Neural progenitor cell (in vitro differentiated cells): ENCODE measurements at regions not wholly inside any gene's neighbourhood (a gene's known extent, or its start where the extent isn't known, plus 50 kb on each side); places are given as distances from the start of the nearest gene placed in this dataset.
A peak's percentile ranks its signal among the peaks of the same experiment; 100 is the strongest.

Experiments
- DNase-seq: peaks from one replicate; pipeline ENCODE4 v3.0.0-alpha.2; 2016; ENCODE audit warnings: low spot score
- H2AFZ ChIP-seq: fragments of 200-600 bp; sonication (generic); replicated peaks from 2 replicates; pipeline ENCODE4 v1.6.1; 2016; ENCODE audit warnings: antibody characterized with exemption
- H3F3A ChIP-seq: fragments of 200-600 bp; sonication (generic); 2 replicates; pipeline ENCODE4 v1.6.1; 2016; ENCODE audit warnings: antibody characterized with exemption, low read depth
- H3K27ac ChIP-seq: fragments of 200-600 bp; sonication (generic); 2 replicates; pipeline ENCODE4 v1.5.1; 2016; ENCODE audit warnings: mild to moderate bottlenecking
- H3K27me3 ChIP-seq: fragments of 200-600 bp; sonication (generic); 2 replicates; pipeline ENCODE4 v1.6.1; 2016; ENCODE audit warnings: mild to moderate bottlenecking, moderate library complexity
- H3K36me3 ChIP-seq: fragments of 200-600 bp; sonication (generic); 2 replicates; pipeline ENCODE4 v1.5.1; 2016
- H3K4me1 ChIP-seq: fragments of 200-600 bp; sonication (generic); 2 replicates; pipeline ENCODE4 v1.6.1; 2016; ENCODE audit warnings: mixed run types
- H3K4me2 ChIP-seq: fragments of 200-600 bp; sonication (generic); 2 replicates; pipeline ENCODE4 v1.6.1; 2016
- H3K4me3 ChIP-seq: fragments of 200-600 bp; sonication (generic); 2 replicates; pipeline ENCODE4 v1.5.1; 2016
- H3K79me2 ChIP-seq: fragments of 200-600 bp; sonication (generic); 2 replicates; pipeline ENCODE4 v1.6.1; 2016; ENCODE audit warnings: low read depth
- H3K9ac ChIP-seq: fragments of 200-600 bp; sonication (generic); 2 replicates; pipeline ENCODE4 v1.6.1; 2016
- H3K9me3 ChIP-seq: fragments of 200-600 bp; sonication (generic); 2 replicates; pipeline ENCODE4 v1.5.1; 2016; ENCODE audit warnings: low read depth
- H4K20me1 ChIP-seq: fragments of 200-600 bp; sonication (generic); 2 replicates; pipeline ENCODE4 v1.6.1; 2016; ENCODE audit warnings: low read depth
- H3K27ac Mint-ChIP-seq: 3 replicates; pipeline ENCODE4 v1.8.0; 2021; ENCODE audit warnings: mixed read lengths
- H3K27me3 Mint-ChIP-seq: 2 replicates; pipeline ENCODE4 v1.8.0; 2022; ENCODE audit warnings: low read depth, mild to moderate bottlenecking, inconsistent platforms, moderate library complexity, mixed read lengths; ENCODE audit not compliant: insufficient read depth
- H3K36me3 Mint-ChIP-seq: 3 replicates; pipeline ENCODE4 v1.8.0; 2021; ENCODE audit warnings: mixed read lengths
- H3K4me1 Mint-ChIP-seq: 3 replicates; pipeline ENCODE4 v1.8.0; 2021; ENCODE audit warnings: mixed read lengths
- H3K4me3 Mint-ChIP-seq: 3 replicates; pipeline ENCODE4 v1.8.0; 2021; ENCODE audit warnings: mild to moderate bottlenecking, moderate library complexity, mixed read lengths
- H3K9me3 Mint-ChIP-seq: 3 replicates; pipeline ENCODE4 v1.8.0; 2020; ENCODE audit warnings: mixed read lengths
- EZH2 ChIP-seq: fragments of 200-600 bp; sonication (generic); IDR thresholded peaks from 2 replicates; pipeline ENCODE4 v1.6.1; 2017; ENCODE audit warnings: antibody characterized with exemption, mild to moderate bottlenecking, moderate library complexity
- EZH2phosphoT487 ChIP-seq: fragments of 200-600 bp; sonication (generic); IDR thresholded peaks from 2 replicates; pipeline ENCODE4 v1.6.1; 2017; ENCODE audit warnings: antibody characterized with exemption
- TF ChIP-seq, protein P1 (sequence below): fragments of 200-600 bp; sonication (generic); IDR thresholded peaks from 2 replicates; pipeline ENCODE4 v1.5.1; 2017; ENCODE audit warnings: antibody characterized with exemption, mild to moderate bottlenecking

DNA sequence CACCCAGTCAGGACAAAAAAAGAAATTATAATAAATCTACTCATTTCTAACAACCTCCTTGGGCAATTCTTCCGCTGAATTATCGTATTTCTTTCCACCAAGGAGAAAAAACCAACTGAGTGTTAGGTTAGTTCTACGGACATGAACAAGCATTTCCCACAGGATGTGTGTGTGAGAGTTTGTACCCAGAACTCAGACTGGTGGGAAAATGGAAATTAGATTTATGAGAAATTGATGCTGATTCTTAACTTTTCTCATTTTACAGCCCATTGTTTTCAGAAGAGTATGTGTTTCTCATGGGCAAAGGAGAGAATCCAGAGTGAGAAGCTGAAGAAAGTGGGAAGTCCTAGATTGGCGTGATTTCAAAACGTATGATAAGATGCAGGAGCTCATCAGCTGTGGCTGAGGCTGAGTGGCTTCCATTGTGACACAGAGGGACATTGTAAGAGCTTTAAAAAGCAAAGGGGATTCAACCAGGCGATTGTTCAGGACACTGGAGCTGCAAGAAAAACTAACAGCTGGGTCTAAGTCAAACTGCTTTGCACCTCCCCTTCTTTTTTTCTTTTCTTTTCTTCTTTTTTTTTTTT is 184.7 kb upstream of the ARGLU1 start:
- H4K20me1 ChIP-seq = no peaks in the 10 kb centered on the region
- H3K4me1 ChIP-seq = peaks cover 63% of the 10 kb centered on the region
- H3K36me3 ChIP-seq = no peaks in the 10 kb centered on the region
- TF ChIP-seq EZH2 (no peak), EZH2phosphoT487 (no peak)
- TF ChIP-seq, protein P1, sequence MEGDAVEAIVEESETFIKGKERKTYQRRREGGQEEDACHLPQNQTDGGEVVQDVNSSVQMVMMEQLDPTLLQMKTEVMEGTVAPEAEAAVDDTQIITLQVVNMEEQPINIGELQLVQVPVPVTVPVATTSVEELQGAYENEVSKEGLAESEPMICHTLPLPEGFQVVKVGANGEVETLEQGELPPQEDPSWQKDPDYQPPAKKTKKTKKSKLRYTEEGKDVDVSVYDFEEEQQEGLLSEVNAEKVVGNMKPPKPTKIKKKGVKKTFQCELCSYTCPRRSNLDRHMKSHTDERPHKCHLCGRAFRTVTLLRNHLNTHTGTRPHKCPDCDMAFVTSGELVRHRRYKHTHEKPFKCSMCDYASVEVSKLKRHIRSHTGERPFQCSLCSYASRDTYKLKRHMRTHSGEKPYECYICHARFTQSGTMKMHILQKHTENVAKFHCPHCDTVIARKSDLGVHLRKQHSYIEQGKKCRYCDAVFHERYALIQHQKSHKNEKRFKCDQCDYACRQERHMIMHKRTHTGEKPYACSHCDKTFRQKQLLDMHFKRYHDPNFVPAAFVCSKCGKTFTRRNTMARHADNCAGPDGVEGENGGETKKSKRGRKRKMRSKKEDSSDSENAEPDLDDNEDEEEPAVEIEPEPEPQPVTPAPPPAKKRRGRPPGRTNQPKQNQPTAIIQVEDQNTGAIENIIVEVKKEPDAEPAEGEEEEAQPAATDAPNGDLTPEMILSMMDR = no peak
- H2AFZ ChIP-seq = no peak overlapping the region
- no peaks in the 10 kb centered on the region for H3K27me3 ChIP-seq
- peak overlapping the region; percentile 91 for H3K27ac Mint-ChIP-seq
- peaks cover 44% of the 10 kb centered on the region for H3K4me1 Mint-ChIP-seq
- peaks cover 7% of the 10 kb centered on the region for H3K9me3 Mint-ChIP-seq
- H3K27me3 Mint-ChIP-seq = peaks cover 4% of the 10 kb centered on the region
- H3K4me2 ChIP-seq = peak overlapping the region; percentile 65
- H3K79me2 ChIP-seq = no peaks in the 10 kb centered on the region
- peaks cover 35% of the 10 kb centered on the region for H3F3A ChIP-seq
- no peak overlapping the region for H3K4me3 Mint-ChIP-seq
- no peaks in the 10 kb centered on the region for H3K36me3 Mint-ChIP-seq
- peak; percentile 84 for DNase-seq
- peak overlapping the region; percentile 22 for H3K4me3 ChIP-seq
- no peak overlapping the region for H3K9ac ChIP-seq
- peak overlapping the region; percentile 87 for H3K27ac ChIP-seq
- no peaks in the 10 kb centered on the region for H3K9me3 ChIP-seq

DNA sequence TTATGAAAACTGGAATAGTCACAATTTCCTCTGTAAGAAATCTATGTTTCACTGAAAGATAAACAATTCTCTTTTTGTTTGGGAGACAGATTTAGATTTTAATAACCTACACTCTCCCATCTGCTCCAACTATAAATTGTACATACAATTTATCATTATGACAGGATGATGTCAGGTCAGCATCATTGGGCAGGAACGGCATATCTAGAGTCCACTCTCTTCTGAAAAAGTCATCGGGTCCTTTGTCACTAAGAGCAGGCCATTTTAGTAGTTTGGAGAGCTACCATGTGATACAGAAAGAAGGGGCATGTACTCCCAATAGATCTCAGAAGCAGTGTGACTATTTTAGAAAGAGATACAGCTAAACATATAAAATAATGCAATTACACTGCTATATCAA is 180.8 kb upstream of the ARGLU1 start:
- no peaks in the 10 kb centered on the region for H3K9me3 ChIP-seq
- peaks cover 12% of the 10 kb centered on the region for H3F3A ChIP-seq

GRCh38 chr13:106744516-106744915 is 176.6 kb upstream of the ARGLU1 start:
- Mint-ChIP-seq H3K4me1 (no peaks in the 10 kb centered on the region), H3K9me3 (peaks cover 4% of the 10 kb centered on the region), H3K4me3 (no peak overlapping the region), H3K27ac (no peak overlapping the region), H3K36me3 (no peaks in the 10 kb centered on the region), H3K27me3 (no peaks in the 10 kb centered on the region)
- no peaks in the 10 kb centered on the region for H3K79me2 ChIP-seq
- no peak overlapping the region for H3K4me2 ChIP-seq
- H3K9ac ChIP-seq = no peak overlapping the region
- no peaks in the 10 kb centered on the region for H4K20me1 ChIP-seq
- no peaks in the 10 kb centered on the region for H3K9me3 ChIP-seq
- DNase-seq = no peak
- H3K36me3 ChIP-seq = no peaks in the 10 kb centered on the region
- H3K27me3 ChIP-seq = no peaks in the 10 kb centered on the region
- H2AFZ ChIP-seq = no peak overlapping the region
- peaks cover 8% of the 10 kb centered on the region for H3K4me1 ChIP-seq
- peaks cover 4% of the 10 kb centered on the region for H3F3A ChIP-seq
- H3K4me3 ChIP-seq = no peak overlapping the region
- no peak overlapping the region for H3K27ac ChIP-seq
- TF ChIP-seq, protein P1 = no peak
- TF ChIP-seq EZH2 (no peak), EZH2phosphoT487 (no peak)

More for the DNA sequence above, 180.8 kb upstream of the ARGLU1 start:
- H3K9ac ChIP-seq = no peak overlapping the region
- peaks cover 4% of the 10 kb centered on the region for H3K27me3 Mint-ChIP-seq
- H3K4me1 Mint-ChIP-seq = peaks cover 14% of the 10 kb centered on the region
- no peaks in the 10 kb centered on the region for H3K27me3 ChIP-seq
- no peak overlapping the region for H3K4me3 ChIP-seq
- H3K36me3 ChIP-seq = no peaks in the 10 kb centered on the region
- H4K20me1 ChIP-seq = no peaks in the 10 kb centered on the region
- H3K4me3 Mint-ChIP-seq = no peak overlapping the region
- H3K4me1 ChIP-seq = peaks cover 26% of the 10 kb centered on the region
- H2AFZ ChIP-seq = no peak overlapping the region
- no peaks in the 10 kb centered on the region for H3K79me2 ChIP-seq
- no peak overlapping the region for H3K27ac Mint-ChIP-seq
- DNase-seq = no peak
- H3K4me2 ChIP-seq = no peak overlapping the region
- H3K36me3 Mint-ChIP-seq = no peaks in the 10 kb centered on the region
- TF ChIP-seq EZH2phosphoT487 = no peak
- TF ChIP-seq EZH2 = no peak
- TF ChIP-seq, protein P1 = no peak
- no peak overlapping the region for H3K27ac ChIP-seq
- H3K9me3 Mint-ChIP-seq = peaks cover 4% of the 10 kb centered on the region
